SK-N-SH treated with all-trans-retinoic acid at 6 μM for 48 hours (cell line): ENCODE measurements at regions not wholly inside any gene's neighbourhood (a gene's known extent, or its start where the extent isn't known, plus 50 kb on each side); places are given as distances from the start of the nearest gene placed in this dataset.

Experiments
- ATAC-seq: fragments of 200-7000 bp; cut with Tn5 transposase; 3 replicates; pipeline ENCODE4 v1.9.1; 2020; ENCODE audit warnings: mild to moderate bottlenecking, moderate library complexity
- ARNTL ChIP-seq: fragments of 450-650 bp; formaldehyde crosslinking; IDR thresholded peaks from 2 replicates; pipeline ENCODE4 v1.5.0; 2020; ENCODE audit warnings: low read depth, mild to moderate bottlenecking, moderate library complexity, borderline replicate concordance
- BACH2 ChIP-seq: fragments of 250-450 bp; sonication (Bioruptor Pico); IDR thresholded peaks from 2 replicates; pipeline ENCODE4 v1.9.0; 2021; ENCODE audit warnings: mild to moderate bottlenecking, borderline replicate concordance
- CSDC2 ChIP-seq: fragments of 250-450 bp; sonication (Bioruptor Pico); IDR thresholded peaks from 2 replicates; pipeline ENCODE4 v1.5.0; 2020; ENCODE audit warnings: mild to moderate bottlenecking, moderate library complexity
- ESRRG ChIP-seq: fragments of 250-450 bp; sonication (Bioruptor Pico); IDR thresholded peaks from 2 replicates; pipeline ENCODE4 v1.6.1; 2021; ENCODE audit warnings: mild to moderate bottlenecking
- GLIS3 ChIP-seq: fragments of 250-450 bp; sonication (Bioruptor Pico); IDR thresholded peaks from 2 replicates; pipeline ENCODE4 v1.5.0; 2020; ENCODE audit warnings: mild to moderate bottlenecking, moderate library complexity
- ISL1 ChIP-seq: fragments of 250-450 bp; sonication (Bioruptor Pico); IDR thresholded peaks from 2 replicates; pipeline ENCODE4 v2.1.2; 2022; ENCODE audit warnings: mild to moderate bottlenecking, moderate library complexity
- OSR1 ChIP-seq: fragments of 250-450 bp; sonication (Bioruptor Pico); IDR thresholded peaks from 2 replicates; pipeline ENCODE4 v1.8.0; 2022; ENCODE audit warnings: moderate library complexity, mild to moderate bottlenecking, inconsistent platforms
- POU6F1 ChIP-seq: fragments of 250-450 bp; sonication (Bioruptor Pico); IDR thresholded peaks from 2 replicates; pipeline ENCODE4 v1.8.0; 2021; ENCODE audit warnings: low read depth, mild to moderate bottlenecking, moderate library complexity, borderline replicate concordance
- PPARA ChIP-seq: fragments of 250-450 bp; sonication (Bioruptor Pico); IDR thresholded peaks from 2 replicates; pipeline ENCODE4 v1.5.0; 2020; ENCODE audit warnings: mild to moderate bottlenecking, borderline replicate concordance
- RARB ChIP-seq: fragments of 250-450 bp; sonication (Bioruptor Pico); IDR thresholded peaks from 2 replicates; pipeline ENCODE4 v1.8.0; 2021; ENCODE audit warnings: mild to moderate bottlenecking, moderate library complexity
- SNAI2 ChIP-seq: fragments of 250-450 bp; sonication (Bioruptor Pico); IDR thresholded peaks from 2 replicates; pipeline ENCODE4 v1.5.0; 2020; ENCODE audit warnings: mild to moderate bottlenecking, moderate library complexity
- TCF4 ChIP-seq: fragments of 250-450 bp; sonication (Bioruptor Pico); IDR thresholded peaks from 2 replicates; pipeline ENCODE4 v1.8.0; 2021; ENCODE audit warnings: mild to moderate bottlenecking, moderate library complexity, borderline replicate concordance
- ZC3H10 ChIP-seq: fragments of 250-450 bp; sonication (Bioruptor Pico); IDR thresholded peaks from 2 replicates; pipeline ENCODE4 v1.5.1; 2021; ENCODE audit warnings: mild to moderate bottlenecking, moderate library complexity
- ZFP30 ChIP-seq: fragments of 450-650 bp; formaldehyde crosslinking; IDR thresholded peaks from 2 replicates; pipeline ENCODE4 v1.5.0; 2022; ENCODE audit warnings: mild to moderate bottlenecking, moderate library complexity
- ZNF70 ChIP-seq: fragments of 450-650 bp; formaldehyde crosslinking; IDR thresholded peaks from 2 replicates; pipeline ENCODE4 v1.5.0; 2020; ENCODE audit warnings: mild to moderate bottlenecking, moderate library complexity
- ZNF8 ChIP-seq: fragments of 450-650 bp; formaldehyde crosslinking; IDR thresholded peaks from 2 replicates; pipeline ENCODE4 v1.5.0; 2020; ENCODE audit warnings: mild to moderate bottlenecking, moderate library complexity
- TF ChIP-seq, protein P1 (sequence below): fragments of 250-450 bp; sonication (Bioruptor Pico); IDR thresholded peaks from 2 replicates; pipeline ENCODE4 v1.5.0; 2020; ENCODE audit warnings: mild to moderate bottlenecking, moderate library complexity
- TF ChIP-seq, protein P2 (sequence below): fragments of 250-450 bp; sonication (Bioruptor Pico); IDR thresholded peaks from 2 replicates; pipeline ENCODE4 v1.5.1; 2020; ENCODE audit warnings: low read depth, mild to moderate bottlenecking, moderate library complexity
- TF ChIP-seq, protein P3 (sequence below): fragments of 250-450 bp; sonication (Bioruptor Pico); IDR thresholded peaks from 2 replicates; pipeline ENCODE4 v1.5.1; 2021; ENCODE audit warnings: mild to moderate bottlenecking, moderate library complexity

- TF ChIP-seq ISL1 (CRISPR knock-in tag), result peak; percentile 72
- TF ChIP-seq TCF4, result peak; percentile 74; the same call in 1 of the 2 replicates
- TF ChIP-seq, protein P1, sequence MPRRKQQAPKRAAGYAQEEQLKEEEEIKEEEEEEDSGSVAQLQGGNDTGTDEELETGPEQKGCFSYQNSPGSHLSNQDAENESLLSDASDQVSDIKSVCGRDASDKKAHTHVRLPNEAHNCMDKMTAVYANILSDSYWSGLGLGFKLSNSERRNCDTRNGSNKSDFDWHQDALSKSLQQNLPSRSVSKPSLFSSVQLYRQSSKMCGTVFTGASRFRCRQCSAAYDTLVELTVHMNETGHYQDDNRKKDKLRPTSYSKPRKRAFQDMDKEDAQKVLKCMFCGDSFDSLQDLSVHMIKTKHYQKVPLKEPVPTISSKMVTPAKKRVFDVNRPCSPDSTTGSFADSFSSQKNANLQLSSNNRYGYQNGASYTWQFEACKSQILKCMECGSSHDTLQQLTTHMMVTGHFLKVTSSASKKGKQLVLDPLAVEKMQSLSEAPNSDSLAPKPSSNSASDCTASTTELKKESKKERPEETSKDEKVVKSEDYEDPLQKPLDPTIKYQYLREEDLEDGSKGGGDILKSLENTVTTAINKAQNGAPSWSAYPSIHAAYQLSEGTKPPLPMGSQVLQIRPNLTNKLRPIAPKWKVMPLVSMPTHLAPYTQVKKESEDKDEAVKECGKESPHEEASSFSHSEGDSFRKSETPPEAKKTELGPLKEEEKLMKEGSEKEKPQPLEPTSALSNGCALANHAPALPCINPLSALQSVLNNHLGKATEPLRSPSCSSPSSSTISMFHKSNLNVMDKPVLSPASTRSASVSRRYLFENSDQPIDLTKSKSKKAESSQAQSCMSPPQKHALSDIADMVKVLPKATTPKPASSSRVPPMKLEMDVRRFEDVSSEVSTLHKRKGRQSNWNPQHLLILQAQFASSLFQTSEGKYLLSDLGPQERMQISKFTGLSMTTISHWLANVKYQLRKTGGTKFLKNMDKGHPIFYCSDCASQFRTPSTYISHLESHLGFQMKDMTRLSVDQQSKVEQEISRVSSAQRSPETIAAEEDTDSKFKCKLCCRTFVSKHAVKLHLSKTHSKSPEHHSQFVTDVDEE, result peak; percentile 61; the same call in 1 of the 2 replicates
- TF ChIP-seq ZFP30 (CRISPR knock-in tag), result no peak
- ATAC-seq, result no peak
Measured at GRCh38 chr5:173777149-173777548, 111.0 kb upstream of the CPEB4 start.

DNA sequence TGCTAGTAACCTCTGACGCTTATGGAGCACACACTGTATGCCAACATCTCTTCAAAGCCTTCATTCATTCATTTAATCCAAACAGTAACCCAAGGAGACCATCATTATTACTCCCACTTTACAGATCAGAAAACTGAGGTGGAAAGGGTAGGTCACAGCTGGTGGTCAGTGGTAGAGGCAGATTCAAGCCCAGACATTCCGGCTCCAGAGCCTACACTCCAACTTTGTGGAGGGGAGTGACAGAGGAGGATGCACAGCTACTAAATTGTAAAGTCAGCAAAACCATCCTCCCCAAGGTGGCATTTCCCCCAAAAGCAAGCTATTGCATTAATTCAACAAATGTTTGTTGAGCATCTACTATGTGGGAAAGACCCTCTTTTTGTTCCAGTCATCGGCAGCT, 110.5 kb upstream of the CPEB4 start:
- ATAC-seq, result no peak
- TF ChIP-seq ZNF70 (CRISPR knock-in tag), result no peak
- TF ChIP-seq ESRRG, result no peak
- TF ChIP-seq SNAI2 (CRISPR knock-in tag), result no peak
- TF ChIP-seq RARB (CRISPR knock-in tag), result no peak
- TF ChIP-seq, protein P2, sequence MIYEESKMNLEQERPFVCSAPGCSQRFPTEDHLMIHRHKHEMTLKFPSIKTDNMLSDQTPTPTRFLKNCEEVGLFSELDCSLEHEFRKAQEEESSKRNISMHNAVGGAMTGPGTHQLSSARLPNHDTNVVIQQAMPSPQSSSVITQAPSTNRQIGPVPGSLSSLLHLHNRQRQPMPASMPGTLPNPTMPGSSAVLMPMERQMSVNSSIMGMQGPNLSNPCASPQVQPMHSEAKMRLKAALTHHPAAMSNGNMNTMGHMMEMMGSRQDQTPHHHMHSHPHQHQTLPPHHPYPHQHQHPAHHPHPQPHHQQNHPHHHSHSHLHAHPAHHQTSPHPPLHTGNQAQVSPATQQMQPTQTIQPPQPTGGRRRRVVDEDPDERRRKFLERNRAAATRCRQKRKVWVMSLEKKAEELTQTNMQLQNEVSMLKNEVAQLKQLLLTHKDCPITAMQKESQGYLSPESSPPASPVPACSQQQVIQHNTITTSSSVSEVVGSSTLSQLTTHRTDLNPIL (CRISPR knock-in tag), result no peak
- no peak for TF ChIP-seq BACH2 (CRISPR knock-in tag)
- no peak for TF ChIP-seq OSR1 (CRISPR knock-in tag)
- TF ChIP-seq ZFP30 (CRISPR knock-in tag), result no peak
- no peak for TF ChIP-seq GLIS3 (CRISPR knock-in tag)
- TF ChIP-seq, protein P1, result no peak

- TF ChIP-seq OSR1 (CRISPR knock-in tag) (no peak), ZNF8 (CRISPR knock-in tag) (no peak)
- TF ChIP-seq, protein P3, sequence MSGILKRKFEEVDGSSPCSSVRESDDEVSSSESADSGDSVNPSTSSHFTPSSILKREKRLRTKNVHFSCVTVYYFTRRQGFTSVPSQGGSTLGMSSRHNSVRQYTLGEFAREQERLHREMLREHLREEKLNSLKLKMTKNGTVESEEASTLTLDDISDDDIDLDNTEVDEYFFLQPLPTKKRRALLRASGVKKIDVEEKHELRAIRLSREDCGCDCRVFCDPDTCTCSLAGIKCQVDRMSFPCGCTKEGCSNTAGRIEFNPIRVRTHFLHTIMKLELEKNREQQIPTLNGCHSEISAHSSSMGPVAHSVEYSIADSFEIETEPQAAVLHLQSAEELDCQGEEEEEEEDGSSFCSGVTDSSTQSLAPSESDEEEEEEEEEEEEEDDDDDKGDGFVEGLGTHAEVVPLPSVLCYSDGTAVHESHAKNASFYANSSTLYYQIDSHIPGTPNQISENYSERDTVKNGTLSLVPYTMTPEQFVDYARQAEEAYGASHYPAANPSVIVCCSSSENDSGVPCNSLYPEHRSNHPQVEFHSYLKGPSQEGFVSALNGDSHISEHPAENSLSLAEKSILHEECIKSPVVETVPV (CRISPR knock-in tag), result no peak
- TF ChIP-seq, all 23 proteins: peak for 0
- no peak for ATAC-seq
Measured at GRCh38 chr5:173778152-173778782, 109.9 kb upstream of the CPEB4 start.

- no peak for TF ChIP-seq ZNF70 (CRISPR knock-in tag)
- TF ChIP-seq, protein P3 (CRISPR knock-in tag), result no peak
- no peak for TF ChIP-seq ESRRG
- TF ChIP-seq ZC3H10 (CRISPR knock-in tag), result no peak
- TF ChIP-seq, protein P2 (CRISPR knock-in tag), result no peak
- no peak for TF ChIP-seq RARB (CRISPR knock-in tag)
- TF ChIP-seq GLIS3 (CRISPR knock-in tag), result no peak
- TF ChIP-seq CSDC2 (CRISPR knock-in tag), result no peak
- TF ChIP-seq PPARA (CRISPR knock-in tag), result no peak
- no peak for TF ChIP-seq ARNTL
- TF ChIP-seq POU6F1 (CRISPR knock-in tag), result no peak
- TF ChIP-seq ZFP30 (CRISPR knock-in tag), result no peak
- no peak for ATAC-seq
Measured at GRCh38 chr5:173778784-173779304, 109.3 kb upstream of the CPEB4 start.
